HCT116 (cell line): ENCODE measurements at regions not wholly inside any gene's neighbourhood (a gene's known extent, or its start where the extent isn't known, plus 50 kb on each side); places are given as distances from the start of the nearest gene placed in this dataset.

Source experiments
- ATF3 ChIP-seq: IDR thresholded peaks from 2 replicates; pipeline ENCODE4 v1.6.1; 2012
- CEBPB ChIP-seq: IDR thresholded peaks from 2 replicates; pipeline ENCODE4 v1.6.1; 2012; ENCODE audit warnings: low read depth
- CTCF ChIP-seq, 3 experiments: fragments of 200-600 bp in 1 of 3; sonication (generic) in 1 of 3; IDR thresholded peaks in 2 of 3; conservative IDR thresholded peaks in 1 of 3; 2 replicates each; pipeline ENCODE4 v1.5.1; 2012 to 2017; ENCODE audit warnings: low read depth in 2 of 3, low read length in 2 of 3, antibody characterized with exemption in 1 of 3, borderline replicate concordance in 1 of 3, control low read depth in 1 of 3, mild to moderate bottlenecking in 1 of 3, mixed read lengths in 1 of 3, mixed run types in 1 of 3, moderate library complexity in 1 of 3; ENCODE audit not compliant: insufficient read depth in 1 of 3
- EGR1 ChIP-seq: IDR thresholded peaks from 2 replicates; pipeline ENCODE4 v1.6.1; 2012; ENCODE audit warnings: low read depth
- EZH2 ChIP-seq: fragments of 200-600 bp; sonication (generic); IDR thresholded peaks from 2 replicates; pipeline ENCODE4 v1.6.1; 2017; ENCODE audit warnings: antibody characterized with exemption, mixed run types
- EZH2phosphoT487 ChIP-seq: fragments of 200-600 bp; IDR thresholded peaks from 2 replicates; pipeline ENCODE4 v1.6.1; 2018; ENCODE audit warnings: antibody characterized with exemption, borderline replicate concordance
- JUND ChIP-seq: IDR thresholded peaks from 2 replicates; pipeline ENCODE4 v1.6.1; 2012
- POLR2A ChIP-seq: IDR thresholded peaks from 2 replicates; pipeline ENCODE4 v1.7.0; 2011; ENCODE audit warnings: borderline replicate concordance; ENCODE audit not compliant: insufficient read depth, insufficient read length; ENCODE audit errors: extremely low read depth
- POLR2AphosphoS5 ChIP-seq: IDR thresholded peaks from 2 replicates; pipeline ENCODE4 v1.6.1; 2011; ENCODE audit warnings: mild to moderate bottlenecking, low read depth, low read length, moderate library complexity
- RAD21 ChIP-seq: IDR thresholded peaks from 2 replicates; pipeline ENCODE4 v1.6.1; 2012; ENCODE audit warnings: low read depth, mild to moderate bottlenecking
- REST ChIP-seq: IDR thresholded peaks from 2 replicates; pipeline ENCODE4 v1.6.1; 2012; ENCODE audit warnings: low read depth
- SIN3A ChIP-seq: IDR thresholded peaks from 2 replicates; pipeline ENCODE4 v1.6.1; 2012; ENCODE audit warnings: low read depth
- ZBTB33 ChIP-seq: IDR thresholded peaks from 2 replicates; pipeline ENCODE4 v1.6.1; 2011; ENCODE audit warnings: mild to moderate bottlenecking, low read length, moderate library complexity; ENCODE audit not compliant: insufficient replicate concordance; ENCODE audit errors: extremely low read depth
- ZNF274 ChIP-seq: fragments of 200-500 bp; sonication (Bioruptor generic); IDR thresholded peaks from 2 replicates; pipeline ENCODE4 v1.6.1; 2014; ENCODE audit warnings: mild to moderate bottlenecking, low read depth, low read length, inconsistent platforms

- TF ChIP-seq CTCF (IDR thresholded peaks at IDR 0.05 in 2 of 3, conservative IDR thresholded peaks at IDR 0.05 in 1 of 3; ENCODE audit: borderline replicate concordance in 1 of 3, insufficient read depth in 1 of 3, low read depth in 2 of 3, low read length in 2 of 3) = no peak
- TF ChIP-seq EZH2phosphoT487 = no peak
- no peak for TF ChIP-seq POLR2A
- no peak for TF ChIP-seq EZH2
- no peak for TF ChIP-seq ZBTB33
- no peak for TF ChIP-seq REST
- TF ChIP-seq RAD21 = no peak
- TF ChIP-seq SIN3A = no peak
- no peak for TF ChIP-seq POLR2AphosphoS5
- no peak for TF ChIP-seq EGR1
- no peak for TF ChIP-seq ZNF274
- TF ChIP-seq CEBPB = no peak
- no peak for TF ChIP-seq ATF3
- no peak for TF ChIP-seq JUND
Observed at GRCh38 chr6:67393356-67393755, 1241.7 kb upstream of the ADGRB3 start.
